ENCODE measurements at regions not wholly inside any gene's neighbourhood (a gene's known extent, or its start where the extent isn't known, plus 50 kb on each side); places are given as distances from the start of the nearest gene placed in this dataset.

DNA sequence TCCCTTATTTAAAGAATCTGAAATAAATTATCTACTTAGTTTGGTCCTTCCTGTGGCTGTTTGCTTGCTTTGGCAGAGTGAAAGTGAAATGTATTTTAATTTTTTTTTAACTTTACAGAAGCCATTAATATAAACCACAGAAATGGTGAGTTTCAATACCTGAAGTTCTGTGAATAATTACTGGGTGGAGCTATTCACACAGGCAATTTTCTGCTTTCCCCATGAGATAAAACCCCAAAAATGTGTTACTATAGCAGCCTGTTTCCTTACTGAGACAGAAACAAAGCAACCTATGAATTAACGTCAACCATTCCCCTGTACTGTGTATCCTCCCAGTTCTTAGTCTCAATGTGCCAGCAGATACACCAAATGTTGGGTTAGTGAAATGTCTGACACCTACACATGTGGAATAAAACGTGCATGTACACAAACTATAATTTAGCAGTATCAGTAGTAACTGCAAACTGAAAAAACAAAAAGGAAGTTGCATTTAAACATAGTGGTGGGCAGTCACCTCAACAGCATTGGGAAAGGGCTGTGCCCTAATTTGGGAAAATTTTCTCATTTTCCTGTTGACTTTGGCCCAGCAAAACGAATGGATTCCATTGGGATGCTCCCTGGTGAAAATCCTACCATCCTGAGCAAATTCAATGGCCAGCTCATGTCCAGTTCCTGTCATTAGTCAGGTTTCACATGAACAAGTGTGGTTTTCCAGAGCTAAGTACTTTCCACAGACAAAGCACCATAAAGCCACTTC, 73.1 kb upstream of the RMDN2 start:
- TF ChIP-seq, protein P1, sequence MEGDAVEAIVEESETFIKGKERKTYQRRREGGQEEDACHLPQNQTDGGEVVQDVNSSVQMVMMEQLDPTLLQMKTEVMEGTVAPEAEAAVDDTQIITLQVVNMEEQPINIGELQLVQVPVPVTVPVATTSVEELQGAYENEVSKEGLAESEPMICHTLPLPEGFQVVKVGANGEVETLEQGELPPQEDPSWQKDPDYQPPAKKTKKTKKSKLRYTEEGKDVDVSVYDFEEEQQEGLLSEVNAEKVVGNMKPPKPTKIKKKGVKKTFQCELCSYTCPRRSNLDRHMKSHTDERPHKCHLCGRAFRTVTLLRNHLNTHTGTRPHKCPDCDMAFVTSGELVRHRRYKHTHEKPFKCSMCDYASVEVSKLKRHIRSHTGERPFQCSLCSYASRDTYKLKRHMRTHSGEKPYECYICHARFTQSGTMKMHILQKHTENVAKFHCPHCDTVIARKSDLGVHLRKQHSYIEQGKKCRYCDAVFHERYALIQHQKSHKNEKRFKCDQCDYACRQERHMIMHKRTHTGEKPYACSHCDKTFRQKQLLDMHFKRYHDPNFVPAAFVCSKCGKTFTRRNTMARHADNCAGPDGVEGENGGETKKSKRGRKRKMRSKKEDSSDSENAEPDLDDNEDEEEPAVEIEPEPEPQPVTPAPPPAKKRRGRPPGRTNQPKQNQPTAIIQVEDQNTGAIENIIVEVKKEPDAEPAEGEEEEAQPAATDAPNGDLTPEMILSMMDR (IDR thresholded peaks at IDR 0.05; ENCODE audit: borderline replicate concordance, extremely low read depth, insufficient read depth): no peak
- Histone ChIP-seq H3K4me3 (ENCODE audit: low read length in 3 of 3) (no peak overlapping the region), H3K27ac (ENCODE audit: low read depth in 2 of 2, low read length in 2 of 2) (peak overlapping the region in 1 of 2 donors; percentile 69), H3K4me1 (ENCODE audit: control insufficient read depth in 2 of 3, insufficient read depth in 2 of 3, low read depth in 1 of 3, low read length in 3 of 3) (peaks cover 0 to 18% (median 12%) of the 10 kb centered on the region in 3 donors), H3K27me3 (ENCODE audit: control insufficient read depth, insufficient read depth, low read length) (no peaks in the 10 kb centered on the region), H3K9me3 (ENCODE audit: control insufficient read depth in 2 of 3, insufficient read depth in 1 of 3, low read length in 3 of 3) (no peaks in the 10 kb centered on the region), H3K36me3 (ENCODE audit: control insufficient read depth in 2 of 3, insufficient read depth in 3 of 3, low read length in 3 of 3) (no peaks in the 10 kb centered on the region), H3K9ac (ENCODE audit: low read length in 3 of 3) (no peak overlapping the region)
- intact Hi-C loops (cut with DNase I): no loop called here
- FAIRE-seq (no peak), DNase-seq (no peak)

DNA sequence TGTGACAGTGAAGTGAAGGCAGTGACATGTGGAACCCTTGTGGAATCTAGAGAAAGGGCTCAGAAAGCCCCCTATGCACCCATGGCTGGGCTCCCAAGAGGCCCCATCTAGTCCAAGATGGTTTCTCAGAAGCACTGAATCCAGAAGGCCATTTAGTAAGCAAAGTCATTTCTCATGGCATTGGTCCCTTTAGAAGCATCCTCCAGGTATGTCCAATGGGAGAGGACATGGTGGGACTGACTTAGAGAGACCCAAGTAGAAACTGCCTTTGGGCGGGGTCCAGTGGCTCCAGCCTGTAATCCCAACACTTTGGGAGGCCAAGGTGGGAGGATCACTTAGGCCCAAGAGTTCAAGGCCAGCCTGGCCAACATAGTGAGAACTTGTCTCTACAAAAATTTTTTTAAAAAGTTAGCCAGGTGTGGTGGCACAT, 72.5 kb upstream of the RMDN2 start:
- Histone ChIP-seq H3K27ac (ENCODE audit: low read depth in 2 of 2, low read length in 2 of 2) (no peak overlapping the region), H3K9ac (ENCODE audit: low read length in 3 of 3) (no peak overlapping the region), H3K36me3 (ENCODE audit: control insufficient read depth in 2 of 3, insufficient read depth in 3 of 3, low read length in 3 of 3) (no peaks in the 10 kb centered on the region), H3K9me3 (ENCODE audit: control insufficient read depth in 2 of 3, insufficient read depth in 1 of 3, low read length in 3 of 3) (no peaks in the 10 kb centered on the region), H3K4me3 (ENCODE audit: low read length in 3 of 3) (no peak overlapping the region), H3K4me1 (ENCODE audit: control insufficient read depth in 2 of 3, insufficient read depth in 2 of 3, low read depth in 1 of 3, low read length in 3 of 3) (peaks cover 0 to 18% (median 12%) of the 10 kb centered on the region in 3 donors), H3K27me3 (ENCODE audit: control insufficient read depth, insufficient read depth, low read length) (no peaks in the 10 kb centered on the region)
- intact Hi-C loops (cut with DNase I): no loop called here
- TF ChIP-seq, protein P1 (IDR thresholded peaks at IDR 0.05; ENCODE audit: borderline replicate concordance, extremely low read depth, insufficient read depth): no peak
- no peak for FAIRE-seq
- DNase-seq: no peak

DNA sequence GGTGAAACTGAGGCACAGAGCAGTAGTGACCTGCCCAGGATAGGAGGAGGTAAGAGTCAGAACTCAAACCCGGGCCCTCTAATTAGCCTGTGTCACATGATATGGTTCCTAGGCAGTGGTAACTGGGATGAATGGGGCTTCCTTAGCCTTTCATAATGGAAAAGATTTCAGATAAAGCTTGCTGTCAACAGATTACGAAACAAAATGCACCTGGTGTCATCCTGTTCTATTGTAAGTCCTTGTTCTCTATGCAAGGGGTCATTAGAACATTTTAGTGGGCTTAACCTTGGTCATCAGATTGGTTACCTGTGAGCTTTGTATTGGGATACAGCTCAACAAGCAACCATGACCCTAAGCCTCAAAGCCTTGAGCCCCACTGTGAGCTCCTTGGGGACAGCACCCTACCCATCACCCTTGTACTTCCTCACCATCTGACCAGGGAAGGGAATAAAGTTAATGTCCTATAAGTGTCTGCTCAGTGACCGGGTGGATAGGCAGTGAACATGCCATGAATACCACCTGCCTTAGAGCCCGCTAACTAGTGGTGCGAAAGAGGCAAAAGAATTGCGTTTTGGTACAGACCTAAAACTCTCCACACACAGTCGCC, 70.3 kb upstream of the RMDN2 start:
- peaks cover 0 to 18% (median 12%) of the 10 kb centered on the region in 3 donors for H3K4me1 ChIP-seq (ENCODE audit: control insufficient read depth in 2 of 3, insufficient read depth in 2 of 3, low read depth in 1 of 3, low read length in 3 of 3)
- H3K36me3 ChIP-seq (ENCODE audit: control insufficient read depth in 2 of 3, insufficient read depth in 3 of 3, low read length in 3 of 3): no peaks in the 10 kb centered on the region
- no peaks in the 10 kb centered on the region for H3K9me3 ChIP-seq (ENCODE audit: control insufficient read depth in 2 of 3, insufficient read depth in 1 of 3, low read length in 3 of 3)
- no peaks in the 10 kb centered on the region for H3K27me3 ChIP-seq (ENCODE audit: control insufficient read depth, insufficient read depth, low read length)
- FAIRE-seq (no peak), DNase-seq (no peak)
- no peak overlapping the region for H3K4me3 ChIP-seq (ENCODE audit: low read length in 3 of 3)
- intact Hi-C loops (cut with DNase I): no loop called here
- H3K9ac ChIP-seq (ENCODE audit: low read length in 3 of 3): no peak overlapping the region
- TF ChIP-seq, protein P1 (IDR thresholded peaks at IDR 0.05; ENCODE audit: borderline replicate concordance, extremely low read depth, insufficient read depth): no peak
- peak overlapping the region; percentile 1 to 2 for H3K27ac ChIP-seq (ENCODE audit: low read depth in 2 of 2, low read length in 2 of 2)

Data from kidney (tissue), 13 donors.